ENCODE measurements at regions not wholly inside any gene's neighbourhood (a gene's known extent, or its start where the extent isn't known, plus 50 kb on each side); places are given as distances from the start of the nearest gene placed in this dataset.

DNA sequence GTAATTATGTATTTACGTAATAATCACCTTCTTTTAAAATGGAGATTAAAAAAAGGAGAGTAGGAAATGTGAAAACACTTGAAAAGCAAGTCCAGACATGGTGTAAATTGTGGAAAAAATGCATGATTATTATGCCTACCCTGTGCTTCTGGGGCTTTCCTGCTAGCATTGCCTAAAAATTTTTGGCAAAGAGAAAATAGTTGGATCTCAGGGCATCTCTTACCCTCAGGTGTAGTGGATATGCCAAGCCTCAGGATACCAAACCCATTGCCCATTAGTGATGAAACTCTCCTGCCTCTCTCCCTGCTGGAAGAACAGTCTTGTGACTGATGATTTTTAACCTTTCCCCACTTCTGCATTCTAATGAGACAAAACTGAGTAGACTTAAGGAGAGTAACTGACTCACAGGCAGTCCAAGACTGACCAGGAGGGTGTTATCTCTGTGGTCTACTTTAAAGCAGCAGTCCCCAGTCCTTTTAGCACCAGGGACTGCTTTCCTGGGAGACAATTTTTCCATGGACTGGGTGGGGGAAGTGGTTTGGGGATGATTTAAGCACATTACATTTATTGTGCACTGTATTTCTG lies 174.6 kb downstream of the ZNF330 start:
- TF ChIP-seq, protein P1, sequence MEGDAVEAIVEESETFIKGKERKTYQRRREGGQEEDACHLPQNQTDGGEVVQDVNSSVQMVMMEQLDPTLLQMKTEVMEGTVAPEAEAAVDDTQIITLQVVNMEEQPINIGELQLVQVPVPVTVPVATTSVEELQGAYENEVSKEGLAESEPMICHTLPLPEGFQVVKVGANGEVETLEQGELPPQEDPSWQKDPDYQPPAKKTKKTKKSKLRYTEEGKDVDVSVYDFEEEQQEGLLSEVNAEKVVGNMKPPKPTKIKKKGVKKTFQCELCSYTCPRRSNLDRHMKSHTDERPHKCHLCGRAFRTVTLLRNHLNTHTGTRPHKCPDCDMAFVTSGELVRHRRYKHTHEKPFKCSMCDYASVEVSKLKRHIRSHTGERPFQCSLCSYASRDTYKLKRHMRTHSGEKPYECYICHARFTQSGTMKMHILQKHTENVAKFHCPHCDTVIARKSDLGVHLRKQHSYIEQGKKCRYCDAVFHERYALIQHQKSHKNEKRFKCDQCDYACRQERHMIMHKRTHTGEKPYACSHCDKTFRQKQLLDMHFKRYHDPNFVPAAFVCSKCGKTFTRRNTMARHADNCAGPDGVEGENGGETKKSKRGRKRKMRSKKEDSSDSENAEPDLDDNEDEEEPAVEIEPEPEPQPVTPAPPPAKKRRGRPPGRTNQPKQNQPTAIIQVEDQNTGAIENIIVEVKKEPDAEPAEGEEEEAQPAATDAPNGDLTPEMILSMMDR (IDR thresholded peaks at IDR 0.05): no peak
- no peak for TF ChIP-seq POLR2A (IDR thresholded peaks at IDR 0.05)
- 51 to 58% methylated on average over 1 of the region's 1 CpG for WGBS, 2 donors
- no peak overlapping the region for H3K4me3 ChIP-seq (ENCODE audit: low read depth, poor library complexity, severe bottlenecking)
- intact Hi-C loops (cut with DNase I; ENCODE audit: low total_unique reads): no loop called here
- DNase-seq (ENCODE audit: low spot score in 2 of 2): no peak

DNA sequence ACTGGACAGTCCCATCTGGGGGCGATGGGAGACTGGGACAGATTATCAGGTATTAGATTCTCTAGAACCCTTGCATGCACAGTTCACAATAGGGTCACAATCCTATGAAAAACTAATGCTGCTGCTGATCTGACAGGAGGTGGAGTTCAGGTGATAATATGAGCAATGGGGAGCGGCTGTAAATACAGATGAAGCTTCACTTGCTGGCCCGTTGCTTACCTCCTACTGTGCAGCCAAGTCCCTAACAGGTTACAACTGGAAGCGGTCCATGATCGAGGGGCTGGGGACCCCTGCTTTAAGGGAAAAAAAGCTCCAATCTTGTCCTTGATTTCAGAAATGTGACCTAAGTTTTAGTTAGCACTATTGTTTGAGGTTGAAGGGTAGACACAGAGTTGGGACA lies 175.2 kb downstream of the ZNF330 start:
- TF ChIP-seq, protein P1 (IDR thresholded peaks at IDR 0.05): no peak
- TF ChIP-seq POLR2A (IDR thresholded peaks at IDR 0.05): no peak
- H3K4me3 ChIP-seq (ENCODE audit: low read depth, poor library complexity, severe bottlenecking): no peak overlapping the region
- WGBS, 2 donors: 85 to 91% methylated on average over 5 of the region's 5 CpGs
- intact Hi-C loops (cut with DNase I; ENCODE audit: low total_unique reads): no loop called here
- no peak for DNase-seq (ENCODE audit: low spot score in 2 of 2)

DNA sequence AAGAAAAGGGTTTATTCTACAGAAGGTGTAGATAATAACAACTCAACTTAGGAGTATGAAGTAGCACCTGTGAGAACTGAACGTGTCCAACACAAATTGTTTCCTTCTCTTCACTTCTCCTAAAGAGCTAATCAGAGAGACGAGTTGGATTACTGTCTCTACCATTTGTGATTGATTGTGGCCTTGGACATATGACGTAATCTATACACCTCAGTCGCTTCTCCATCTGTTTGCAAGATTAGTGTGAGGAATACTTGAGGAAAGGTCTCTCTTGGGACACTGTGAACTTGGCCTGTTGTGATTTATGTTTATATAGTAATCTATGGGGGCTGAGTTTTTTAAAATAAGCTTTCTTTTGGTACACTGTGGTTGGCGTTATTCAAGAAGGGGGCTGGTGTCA lies 182.0 kb downstream of the ZNF330 start:
- H3K4me3 ChIP-seq (ENCODE audit: low read depth, poor library complexity, severe bottlenecking): no peak overlapping the region
- WGBS, 2 donors: 87 to 91% methylated on average over 5 of the region's 5 CpGs
- intact Hi-C loops (cut with DNase I; ENCODE audit: low total_unique reads): no loop called here
- DNase-seq (ENCODE audit: low spot score in 2 of 2): no peak
- no peak for TF ChIP-seq POLR2A (IDR thresholded peaks at IDR 0.05)
- TF ChIP-seq, protein P1 (IDR thresholded peaks at IDR 0.05): no peak

DNA sequence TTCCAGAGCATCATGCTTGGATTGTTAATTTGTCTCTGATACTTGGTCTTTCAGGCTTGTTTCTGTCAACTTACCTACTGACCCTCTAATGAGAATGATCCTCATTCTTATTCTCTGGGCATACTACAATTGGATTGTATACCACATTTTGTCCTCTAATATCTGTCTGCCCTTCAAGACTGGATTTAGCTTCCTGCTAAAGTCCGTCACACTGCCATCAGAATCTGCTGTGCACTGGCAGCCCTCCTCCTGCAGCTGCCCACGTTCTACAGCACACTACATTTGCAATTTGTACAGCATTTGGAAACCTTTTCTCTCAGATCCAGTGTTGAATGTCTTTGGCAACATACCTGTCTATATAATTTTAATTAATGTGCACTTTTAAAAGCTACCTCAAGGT lies 183.1 kb downstream of the ZNF330 start:
- TF ChIP-seq POLR2A (IDR thresholded peaks at IDR 0.05): no peak
- TF ChIP-seq, protein P1 (IDR thresholded peaks at IDR 0.05): no peak
- no peak overlapping the region for H3K4me3 ChIP-seq (ENCODE audit: low read depth, poor library complexity, severe bottlenecking)
- WGBS, 2 donors: 87 to 89% methylated on average over 2 of the region's 2 CpGs

DNA sequence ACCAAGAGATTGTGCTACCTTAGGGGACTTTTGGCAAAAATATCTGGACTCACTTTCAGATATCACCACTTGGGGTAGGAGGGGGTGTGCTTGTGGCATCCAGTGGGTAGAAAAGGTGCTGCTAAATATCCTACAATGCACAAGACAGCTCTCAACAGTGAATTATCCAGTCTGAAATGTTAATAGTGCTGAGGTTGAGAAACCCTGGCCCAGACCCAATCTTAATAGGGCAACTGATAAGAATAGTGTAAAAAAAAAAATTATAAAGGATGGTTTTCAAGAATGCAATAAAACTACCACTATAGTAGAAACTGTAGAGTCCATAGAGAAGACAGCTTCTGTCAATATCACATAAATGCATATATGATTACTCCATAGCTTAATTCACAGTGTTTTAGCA lies 185.5 kb downstream of the ZNF330 start:
- no peak for DNase-seq (ENCODE audit: low spot score in 2 of 2)
- H3K4me3 ChIP-seq (ENCODE audit: low read depth, poor library complexity, severe bottlenecking): no peak overlapping the region
- TF ChIP-seq, protein P1 (IDR thresholded peaks at IDR 0.05): no peak
- TF ChIP-seq POLR2A (IDR thresholded peaks at IDR 0.05): no peak
- intact Hi-C loops (cut with DNase I; ENCODE audit: low total_unique reads): no loop called here

More for the DNA sequence above, 183.1 kb downstream of the ZNF330 start:
- no peak for DNase-seq (ENCODE audit: low spot score in 2 of 2)
- intact Hi-C loops (cut with DNase I; ENCODE audit: low total_unique reads): no loop called here

DNA sequence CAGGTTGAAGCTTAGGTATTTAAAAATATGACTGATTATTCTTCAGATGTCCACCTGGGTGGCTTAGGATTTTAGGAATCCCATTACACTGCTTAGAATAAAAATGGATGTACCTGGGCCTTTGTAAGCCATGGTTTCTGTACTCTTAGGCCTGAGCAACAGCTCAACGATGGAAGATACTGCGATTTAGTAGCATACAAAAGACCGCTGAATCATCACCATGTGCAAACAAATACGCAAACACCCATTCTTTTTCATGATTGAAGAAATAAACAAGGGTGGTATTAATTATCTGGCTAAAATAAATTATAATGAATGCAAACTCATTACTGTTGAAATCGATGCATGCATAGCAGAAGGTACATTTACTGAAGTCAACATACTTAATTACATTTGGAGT lies 188.9 kb downstream of the ZNF330 start:
- intact Hi-C loops (cut with DNase I; ENCODE audit: low total_unique reads): no loop called here
- DNase-seq (ENCODE audit: low spot score in 2 of 2): no peak
- WGBS, 2 donors: 87 to 88% methylated on average over 5 of the region's 5 CpGs
- TF ChIP-seq, protein P1 (IDR thresholded peaks at IDR 0.05): no peak
- TF ChIP-seq POLR2A (IDR thresholded peaks at IDR 0.05): no peak
- no peak overlapping the region for H3K4me3 ChIP-seq (ENCODE audit: low read depth, poor library complexity, severe bottlenecking)
